H1 (cell line): ENCODE measurements at regions not wholly inside any gene's neighbourhood (a gene's known extent, or its start where the extent isn't known, plus 50 kb on each side); places are given as distances from the start of the nearest gene placed in this dataset.

Experiments used
- CTCF ChIA-PET: fragments of 300-600 bp; sonication (Branson Sonifier 250); formaldehyde crosslinking; loops from one replicate; lab custom pipeline; 2021; ENCODE audit not compliant: partially characterized antibody; lab: Charles Lee
- POLR2A ChIA-PET: fragments of 300-600 bp; sonication (Branson Sonifier 250); formaldehyde crosslinking; loops from one replicate; lab custom pipeline; 2021; ENCODE audit warnings: inconsistent platforms; ENCODE audit not compliant: partially characterized antibody; lab: Charles Lee
- DNase-seq, 2 experiments: peaks; one replicate each; pipeline versions ENCODE4 v3.0.0 to v3.0.0-alpha.2; 2010 to 2022; ENCODE audit warnings: low spot score in 2 of 2, low read depth in 1 of 2, mixed read lengths in 1 of 2
- FAIRE-seq: peaks from 2 replicates; lab custom pipeline; 2011; peaks lifted over from hg19 to GRCh38; lab: Jason Lieb, UNC
- H2AFZ ChIP-seq: 2 replicates; pipeline ENCODE4 v1.8.1; 2012; ENCODE audit warnings: low read length, inconsistent platforms
- H2AK5ac ChIP-seq: 2 replicates; pipeline ENCODE4 v1.6.1; 2013; ENCODE audit warnings: low read depth, low read length
- H2BK120ac ChIP-seq: replicated peaks from 2 replicates; pipeline ENCODE3; 2013; ENCODE audit warnings: low read depth, low read length, inconsistent platforms
- H2BK12ac ChIP-seq: 2 replicates; pipeline ENCODE4 v1.6.1; 2013; ENCODE audit warnings: low read depth, low read length
- H2BK15ac ChIP-seq: 2 replicates; pipeline ENCODE4 v1.6.1; 2013; ENCODE audit warnings: low read length
- H2BK20ac ChIP-seq: 2 replicates; pipeline ENCODE4 v1.6.1; 2013; ENCODE audit warnings: low read length
- H2BK5ac ChIP-seq: 2 replicates; pipeline ENCODE4 v1.6.1; 2013; ENCODE audit warnings: low read depth, low read length
- H3K14ac ChIP-seq: 2 replicates; pipeline ENCODE4 v1.6.1; 2013; ENCODE audit warnings: inconsistent platforms; ENCODE audit not compliant: insufficient read length
- H3K18ac ChIP-seq: 2 replicates; pipeline ENCODE4 v1.6.1; 2013; ENCODE audit warnings: low read length; ENCODE audit errors: extremely low read depth
- H3K23ac ChIP-seq: 2 replicates; pipeline ENCODE4 v1.6.1; 2013; ENCODE audit warnings: inconsistent platforms; ENCODE audit not compliant: insufficient read length
- H3K23me2 ChIP-seq: 2 replicates; pipeline ENCODE4 v1.6.1; 2013; ENCODE audit warnings: low read depth, low read length
- H3K27ac ChIP-seq: 2 replicates; pipeline ENCODE4 v1.6.1; 2011; ENCODE audit warnings: low read depth, low read length, inconsistent platforms
- H3K27me3 ChIP-seq, 4 experiments: replicated peaks in 1 of 4; 1 replicate in 1 of 4; 2 replicates in 3 of 4; pipeline versions ENCODE4 v1.6.1 to v1.8.1; 2011 to 2013; ENCODE audit warnings: low read length in 3 of 4, mild to moderate bottlenecking in 3 of 4, inconsistent platforms in 2 of 4, mixed read lengths in 2 of 4, moderate library complexity in 1 of 4; ENCODE audit not compliant: control insufficient read depth in 3 of 4, insufficient read depth in 3 of 4; ENCODE audit errors: extremely low read depth in 1 of 4
- H3K36me3 ChIP-seq, 4 experiments: 2 replicates each; pipeline versions ENCODE4 v1.6.1 to v1.8.1; 2011 to 2013; ENCODE audit warnings: mild to moderate bottlenecking in 4 of 4, low read length in 3 of 4, moderate library complexity in 2 of 4, control low read depth in 1 of 4, inconsistent platforms in 1 of 4; ENCODE audit not compliant: insufficient read depth in 4 of 4, control insufficient read depth in 2 of 4
- H3K4ac ChIP-seq: replicated peaks from 2 replicates; pipeline ENCODE3; 2013; ENCODE audit warnings: low read length, low read depth, mixed read lengths, inconsistent platforms; ENCODE audit not compliant: insufficient read length
- H3K4me1 ChIP-seq, 4 experiments: replicated peaks in 1 of 4; 1 replicate in 1 of 4; 2 replicates in 3 of 4; pipeline versions ENCODE4 v1.6.1 to v1.8.1; 2011 to 2013; ENCODE audit warnings: low read length in 3 of 4, inconsistent platforms in 2 of 4, mixed read lengths in 1 of 4; ENCODE audit not compliant: insufficient read depth in 4 of 4, control insufficient read depth in 3 of 4
- H3K4me2 ChIP-seq, 2 experiments: 2 replicates each; pipeline versions ENCODE4 v1.6.1 to v1.8.1; 2011 to 2013; ENCODE audit warnings: low read depth in 2 of 2, low read length in 2 of 2, control low read depth in 1 of 2, inconsistent platforms in 1 of 2, mild to moderate bottlenecking in 1 of 2; ENCODE audit not compliant: insufficient read depth in 1 of 2
- H3K4me3 ChIP-seq, 4 experiments: fragments of 200-600, 300-600 bp in 1 of 4; sonication (generic), shearing (Covaris generic), sonication (Bioruptor Twin) in 1 of 4; 2 replicates each; pipeline versions ENCODE4 v1.5.1 to v1.8.1; 2011 to 2016; ENCODE audit warnings: low read length in 4 of 4, low read depth in 3 of 4, control low read depth in 2 of 4, inconsistent platforms in 2 of 4, mild to moderate bottlenecking in 2 of 4, mixed read lengths in 1 of 4, moderate library complexity in 1 of 4; ENCODE audit not compliant: insufficient read depth in 2 of 4; ENCODE audit errors: extremely low read depth in 1 of 4
- H3K56ac ChIP-seq: replicated peaks from 2 replicates; pipeline ENCODE3; 2013; ENCODE audit warnings: low read depth, mild to moderate bottlenecking, mixed read lengths, low read length, inconsistent platforms; ENCODE audit not compliant: insufficient read length
- H3K79me1 ChIP-seq: 2 replicates; pipeline ENCODE4 v1.6.1; 2013; ENCODE audit warnings: low read depth, low read length, control low read depth
- H3K79me2 ChIP-seq, 2 experiments: 2 replicates each; pipeline versions ENCODE4 v1.6.1 to v1.8.1; 2012 to 2013; ENCODE audit warnings: low read length in 2 of 2, mild to moderate bottlenecking in 2 of 2, inconsistent platforms in 1 of 2; ENCODE audit not compliant: insufficient read depth in 2 of 2, control insufficient read depth in 1 of 2
- H3K9ac ChIP-seq, 4 experiments: replicated peaks in 1 of 4; 1 replicate in 1 of 4; 2 replicates in 3 of 4; pipeline versions ENCODE4 v1.6.1 to v1.8.1; 2011 to 2013; ENCODE audit warnings: low read depth in 3 of 4, low read length in 3 of 4, control low read depth in 2 of 4, mild to moderate bottlenecking in 2 of 4, moderate library complexity in 2 of 4, inconsistent platforms in 1 of 4; ENCODE audit errors: extremely low read depth in 1 of 4
- H3K9me3 ChIP-seq, 2 experiments: 2 replicates each; pipeline versions ENCODE4 v1.6.1 to v1.8.1; 2012 to 2013; ENCODE audit warnings: mild to moderate bottlenecking in 2 of 2, moderate library complexity in 2 of 2, control low read depth in 1 of 2, inconsistent platforms in 1 of 2, low read depth in 1 of 2, low read length in 1 of 2, mixed read lengths in 1 of 2; ENCODE audit not compliant: insufficient read depth in 2 of 2
- H4K20me1 ChIP-seq, 2 experiments: replicated peaks in 1 of 2; 2 replicates each; pipeline versions ENCODE3 to v1.8.1; 2011 to 2013; ENCODE audit warnings: inconsistent platforms in 2 of 2, low read length in 2 of 2, mild to moderate bottlenecking in 1 of 2; ENCODE audit not compliant: insufficient read depth in 2 of 2, control insufficient read depth in 1 of 2
- H4K5ac ChIP-seq: 2 replicates; pipeline ENCODE4 v1.6.1; 2013; ENCODE audit warnings: low read length, low read depth, mixed read lengths, inconsistent platforms; ENCODE audit not compliant: insufficient read length
- H4K8ac ChIP-seq: 2 replicates; pipeline ENCODE4 v1.8.0; 2013; ENCODE audit warnings: mild to moderate bottlenecking, moderate library complexity, low read length, inconsistent platforms; ENCODE audit not compliant: insufficient read depth; ENCODE audit errors: extremely low read depth
- H4K91ac ChIP-seq: replicated peaks from 2 replicates; pipeline ENCODE3; 2013; ENCODE audit warnings: low read length, mixed read lengths, inconsistent platforms; ENCODE audit not compliant: insufficient read length
- BRCA1 ChIP-seq: IDR thresholded peaks from 2 replicates; pipeline ENCODE4 v1.6.1; 2012; ENCODE audit warnings: low read depth, low read length, improper control_type of control experiment
- CREB1 ChIP-seq: IDR thresholded peaks from 2 replicates; pipeline ENCODE4 v1.6.1; 2012; ENCODE audit warnings: inconsistent platforms
- POLR2A ChIP-seq, 2 experiments: IDR thresholded peaks; 1 replicate in 1 of 2; 2 replicates in 1 of 2; pipeline ENCODE4 v1.6.1; 2011; ENCODE audit warnings: low read depth in 2 of 2, low read length in 2 of 2, mild to moderate bottlenecking in 2 of 2; ENCODE audit errors: control extremely low read depth in 1 of 2
- RFX5 ChIP-seq: IDR thresholded peaks from 2 replicates; pipeline ENCODE4 v1.6.1; 2011; ENCODE audit warnings: low read depth, low read length, improper control_type of control experiment, borderline replicate concordance
- SIN3A ChIP-seq, 2 experiments: IDR thresholded peaks in 1 of 2; conservative IDR thresholded peaks in 1 of 2; 2 replicates each; pipeline ENCODE4 v1.6.1; 2011 to 2012; ENCODE audit warnings: low read length in 2 of 2, improper control_type of control experiment in 1 of 2, low read depth in 1 of 2, mild to moderate bottlenecking in 1 of 2
- SIRT6 ChIP-seq: IDR thresholded peaks from one replicate; pipeline ENCODE4 v1.7.1; 2012; ENCODE audit warnings: low read length, inconsistent platforms
- SRF ChIP-seq: IDR thresholded peaks from 2 replicates; pipeline ENCODE4 v1.6.1; 2011; ENCODE audit warnings: mild to moderate bottlenecking, low read depth, low read length, moderate library complexity
- YY1 ChIP-seq: IDR thresholded peaks from 2 replicates; pipeline ENCODE4 v1.6.1; 2011; ENCODE audit warnings: low read depth, mild to moderate bottlenecking, low read length
- WGBS, 2 experiments: shearing (Covaris generic) in 1 of 2; methylation state at CpG; one replicate each; pipeline versions ENCODE4 v1.1.6 to v1.1.7; 2013 to 2015; ENCODE audit warnings: low lambda C conversion rate in 2 of 2, mixed read lengths in 2 of 2, inconsistent platforms in 1 of 2, low coverage in 1 of 2, missing lambda C conversion rate in 1 of 2; ENCODE audit not compliant: insufficient replicate concordance in 2 of 2, insufficient coverage in 1 of 2, insufficient read length in 1 of 2; ENCODE audit errors: extremely low coverage in 1 of 2, missing lambda C conversion rate in 1 of 2; 5-methylcytosine and 5-hydroxymethylcytosine counted together
- TF ChIP-seq, protein P1 (sequence below), 3 experiments: IDR thresholded peaks; 1 replicate in 2 of 3; 2 replicates in 1 of 3; pipeline versions ENCODE4 v1.5.1 to v1.6.1; 2011; ENCODE audit warnings: low read length in 3 of 3, mild to moderate bottlenecking in 3 of 3, inconsistent platforms in 2 of 3, low read depth in 1 of 3, moderate library complexity in 1 of 3; ENCODE audit not compliant: insufficient read depth in 1 of 3; ENCODE audit errors: control extremely low read depth in 1 of 3
- TF ChIP-seq, protein P2 (sequence below): IDR thresholded peaks from 2 replicates; pipeline ENCODE4 v1.6.1; 2012; ENCODE audit warnings: low read length, inconsistent platforms

GRCh38 chr10:1966712-1967376 lies 229.5 kb upstream of the ADARB2 start:
- Histone ChIP-seq H3K27me3 (no peaks in the 10 kb centered on the region; a peak in 1 of 7 replicates), H3K4ac (no peak overlapping the region), H3K9ac (no peak overlapping the region), H3K27ac (no peak overlapping the region), H2AFZ (no peak overlapping the region), H3K79me2 (no peaks in the 10 kb centered on the region), H3K18ac (no peak overlapping the region), H3K23me2 (no peaks in the 10 kb centered on the region), H3K79me1 (no peaks in the 10 kb centered on the region), H3K14ac (no peak overlapping the region), H3K4me1 (no peaks in the 10 kb centered on the region; a peak in 1 of 7 replicates), H2BK5ac (no peak overlapping the region), H3K4me2 (no peak overlapping the region), H2BK120ac (no peak overlapping the region), H4K91ac (no peak overlapping the region), H3K56ac (no peak overlapping the region), H2AK5ac (no peak overlapping the region), H3K4me3 (no peak overlapping the region), H3K9me3 (no peaks in the 10 kb centered on the region), H3K23ac (no peak overlapping the region), H2BK15ac (no peak overlapping the region), H4K8ac (no peak overlapping the region), H4K5ac (no peak overlapping the region), H4K20me1 (no peaks in the 10 kb centered on the region), H2BK12ac (no peak overlapping the region), H3K36me3 (no peaks in the 10 kb centered on the region), H2BK20ac (no peak overlapping the region)
- WGBS, 2 experiments = 93% methylated on average over 14 of the region's 14 CpGs; no CpG with 5 or more reads in 1 of the 2 experiments
- FAIRE-seq (no peak), DNase-seq (no peak)
- CTCF ChIA-PET = no interaction called here
- POLR2A ChIA-PET = no interaction called here
- TF ChIP-seq YY1 (no peak), RFX5 (no peak), SIRT6 (no peak), BRCA1 (no peak), CREB1 (no peak), SIN3A (conservative IDR thresholded peaks at IDR 0.05 in 1 of 2, IDR thresholded peaks at IDR 0.05 in 1 of 2; ENCODE audit: low read depth in 1 of 2, low read length in 2 of 2) (no peak), SRF (no peak), POLR2A (IDR thresholded peaks at IDR 0.05; ENCODE audit: control extremely low read depth in 1 of 2, low read depth in 2 of 2, low read length in 2 of 2) (no peak)
- TF ChIP-seq, protein P1, sequence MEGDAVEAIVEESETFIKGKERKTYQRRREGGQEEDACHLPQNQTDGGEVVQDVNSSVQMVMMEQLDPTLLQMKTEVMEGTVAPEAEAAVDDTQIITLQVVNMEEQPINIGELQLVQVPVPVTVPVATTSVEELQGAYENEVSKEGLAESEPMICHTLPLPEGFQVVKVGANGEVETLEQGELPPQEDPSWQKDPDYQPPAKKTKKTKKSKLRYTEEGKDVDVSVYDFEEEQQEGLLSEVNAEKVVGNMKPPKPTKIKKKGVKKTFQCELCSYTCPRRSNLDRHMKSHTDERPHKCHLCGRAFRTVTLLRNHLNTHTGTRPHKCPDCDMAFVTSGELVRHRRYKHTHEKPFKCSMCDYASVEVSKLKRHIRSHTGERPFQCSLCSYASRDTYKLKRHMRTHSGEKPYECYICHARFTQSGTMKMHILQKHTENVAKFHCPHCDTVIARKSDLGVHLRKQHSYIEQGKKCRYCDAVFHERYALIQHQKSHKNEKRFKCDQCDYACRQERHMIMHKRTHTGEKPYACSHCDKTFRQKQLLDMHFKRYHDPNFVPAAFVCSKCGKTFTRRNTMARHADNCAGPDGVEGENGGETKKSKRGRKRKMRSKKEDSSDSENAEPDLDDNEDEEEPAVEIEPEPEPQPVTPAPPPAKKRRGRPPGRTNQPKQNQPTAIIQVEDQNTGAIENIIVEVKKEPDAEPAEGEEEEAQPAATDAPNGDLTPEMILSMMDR (IDR thresholded peaks at IDR 0.05; ENCODE audit: control extremely low read depth in 1 of 3, insufficient read depth in 1 of 3, low read depth in 1 of 3, low read length in 3 of 3) = no peak
- TF ChIP-seq, protein P2, sequence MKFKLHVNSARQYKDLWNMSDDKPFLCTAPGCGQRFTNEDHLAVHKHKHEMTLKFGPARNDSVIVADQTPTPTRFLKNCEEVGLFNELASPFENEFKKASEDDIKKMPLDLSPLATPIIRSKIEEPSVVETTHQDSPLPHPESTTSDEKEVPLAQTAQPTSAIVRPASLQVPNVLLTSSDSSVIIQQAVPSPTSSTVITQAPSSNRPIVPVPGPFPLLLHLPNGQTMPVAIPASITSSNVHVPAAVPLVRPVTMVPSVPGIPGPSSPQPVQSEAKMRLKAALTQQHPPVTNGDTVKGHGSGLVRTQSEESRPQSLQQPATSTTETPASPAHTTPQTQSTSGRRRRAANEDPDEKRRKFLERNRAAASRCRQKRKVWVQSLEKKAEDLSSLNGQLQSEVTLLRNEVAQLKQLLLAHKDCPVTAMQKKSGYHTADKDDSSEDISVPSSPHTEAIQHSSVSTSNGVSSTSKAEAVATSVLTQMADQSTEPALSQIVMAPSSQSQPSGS = no peak
